HepG2 (cell line): ENCODE measurements at regions not wholly inside any gene's neighbourhood (a gene's known extent, or its start where the extent isn't known, plus 50 kb on each side); places are given as distances from the start of the nearest gene placed in this dataset.
A peak's percentile ranks its signal among the peaks of the same experiment; 100 is the strongest.

Experiments used
- ATAC-seq: fragments of 200-7000 bp; cut with Tn5 transposase; 3 replicates; pipeline ENCODE4 v1.9.1; 2020; ENCODE audit warnings: mild to moderate bottlenecking, moderate library complexity
- BruUV-seq: library from RNA; stranded (reverse); fragments of 400-500 nt; replicated peaks from 2 replicates; lab custom pipeline; 2021; lab: Mats Ljungman, UMichigan
- CTCF ChIA-PET: fragments of 300-600 bp; formaldehyde crosslinking; extraction: SDS; loops from one replicate; lab custom pipeline; 2021; ENCODE audit warnings: low total read pairs, inconsistent platforms, low intra/inter-chr PET ratio; lab: Yijun Ruan, JAX
- POLR2A ChIA-PET: fragments of 350-600 bp; sonication (Branson Sonifier 250); formaldehyde crosslinking; loops from one replicate; lab custom pipeline; 2020; ENCODE audit warnings: antibody characterized with exemption, inconsistent platforms; lab: Yijun Ruan, JAX
- DNase-seq: peaks from one replicate; pipeline ENCODE4 v3.0.0-alpha.2; 2015; ENCODE audit warnings: low spot score
- FAIRE-seq: peaks from 3 replicates; lab custom pipeline; 2011; peaks lifted over from hg19 to GRCh38; lab: Jason Lieb, UNC
- H2AFZ ChIP-seq: one replicate; pipeline ENCODE4 v1.6.1; 2011; ENCODE audit warnings: low read length, inconsistent platforms
- H3K27ac ChIP-seq: fragments of 300-600 bp; 3 replicates; pipeline ENCODE4 v1.8.0; 2011; ENCODE audit warnings: mixed run types, mild to moderate bottlenecking, mixed read lengths, low read length, inconsistent platforms; ENCODE audit not compliant: insufficient read depth; ENCODE audit errors: extremely low read length
- H3K27me3 ChIP-seq, 2 experiments: fragments of 200-600 bp in 1 of 2; 2 replicates in 1 of 2; 3 replicates in 1 of 2; pipeline versions ENCODE4 v1.6.0 to v1.8.0; 2011; ENCODE audit warnings: low read length in 2 of 2, mild to moderate bottlenecking in 2 of 2, moderate library complexity in 2 of 2, inconsistent platforms in 1 of 2; ENCODE audit not compliant: insufficient read depth in 2 of 2, control insufficient read depth in 1 of 2
- H3K36me3 ChIP-seq, 2 experiments: fragments of 200-600 bp in 1 of 2; replicated peaks in 1 of 2; 2 replicates in 1 of 2; 3 replicates in 1 of 2; pipeline versions ENCODE4 v1.5.1 to v1.8.0; 2011; ENCODE audit warnings: low read length in 2 of 2, inconsistent platforms in 1 of 2; ENCODE audit not compliant: insufficient read depth in 2 of 2, control insufficient read depth in 1 of 2
- H3K4me1 ChIP-seq: 2 replicates; pipeline ENCODE4 v1.5.1; 2012; ENCODE audit warnings: low read length, inconsistent platforms; ENCODE audit not compliant: insufficient read depth
- H3K4me2 ChIP-seq: 2 replicates; pipeline ENCODE4 v1.6.0; 2011; ENCODE audit warnings: low read depth, low read length, inconsistent platforms
- H3K4me3 ChIP-seq, 3 experiments: fragments of 200-600 bp in 1 of 3; sonication (generic), shearing (Covaris generic) in 1 of 3; replicated peaks in 1 of 3; 2 replicates each; pipeline ENCODE4 v1.5.1; 2011 to 2016; ENCODE audit warnings: low read length in 3 of 3, inconsistent platforms in 2 of 3, low read depth in 2 of 3, mild to moderate bottlenecking in 2 of 3, control low read depth in 1 of 3, mixed read lengths in 1 of 3; ENCODE audit not compliant: insufficient read depth in 1 of 3
- H3K79me2 ChIP-seq: one replicate; pipeline ENCODE4 v1.6.1; 2011; ENCODE audit warnings: low read length, inconsistent platforms; ENCODE audit not compliant: insufficient read depth
- H3K9ac ChIP-seq: 2 replicates; pipeline ENCODE4 v1.6.0; 2011; ENCODE audit warnings: mild to moderate bottlenecking, low read depth, low read length, inconsistent platforms; ENCODE audit not compliant: insufficient read depth
- H3K9me3 ChIP-seq: 2 replicates; pipeline ENCODE4 v1.5.1; 2012; ENCODE audit warnings: mild to moderate bottlenecking, low read length
- H4K20me1 ChIP-seq: 2 replicates; pipeline ENCODE4 v1.6.0; 2011; ENCODE audit warnings: inconsistent platforms, mild to moderate bottlenecking, low read length, moderate library complexity; ENCODE audit not compliant: insufficient read depth
- ATF7 ChIP-seq, 2 experiments: fragments of 450-650 bp in 1 of 2; sonication (generic) in 1 of 2; formaldehyde crosslinking in 1 of 2; IDR thresholded peaks; 2 replicates each; pipeline versions ENCODE4 v1.4.0 to v1.6.1; 2016 to 2020; ENCODE audit warnings: antibody characterized with exemption in 1 of 2, mild to moderate bottlenecking in 1 of 2, missing genetic modification reagents in 1 of 2
- MATR3 ChIP-seq: sonication (generic); formaldehyde crosslinking; IDR thresholded peaks from 2 replicates; pipeline ENCODE4 v1.4.0; 2020; ENCODE audit warnings: missing genetic modification reagents
- MAZ ChIP-seq, 2 experiments: sonication (generic) in 1 of 2; formaldehyde crosslinking in 1 of 2; IDR thresholded peaks; 2 replicates each; pipeline versions ENCODE4 v1.5.0 to v1.6.1; 2012 to 2020; ENCODE audit warnings: low read depth in 2 of 2, mild to moderate bottlenecking in 2 of 2, borderline replicate concordance in 1 of 2, improper control_type of control experiment in 1 of 2, low read length in 1 of 2, missing genetic modification reagents in 1 of 2, moderate library complexity in 1 of 2
- MTA1 ChIP-seq: sonication (generic); formaldehyde crosslinking; IDR thresholded peaks from 2 replicates; pipeline ENCODE4 v1.4.0; 2020; ENCODE audit warnings: missing genetic modification reagents, mild to moderate bottlenecking, borderline replicate concordance
- NFRKB ChIP-seq: fragments of 450-650 bp; IDR thresholded peaks from 2 replicates; pipeline ENCODE4 v1.6.1; 2017
- PRMT3 ChIP-seq: sonication (generic); formaldehyde crosslinking; IDR thresholded peaks from 2 replicates; pipeline ENCODE4 v1.8.1; 2022; ENCODE audit warnings: low read depth, mild to moderate bottlenecking, moderate library complexity, missing genetic modification reagents, borderline replicate concordance
- PTBP1 ChIP-seq: fragments of 200-400 bp; formaldehyde crosslinking; IDR thresholded peaks from 2 replicates; pipeline ENCODE4 v1.6.1; 2018; ENCODE audit warnings: low read length, low read depth; ENCODE audit not compliant: poor library complexity, severe bottlenecking
- U2AF1 ChIP-seq: fragments of 200-400 bp; formaldehyde crosslinking; optimal IDR thresholded peaks from 2 replicates; pipeline ENCODE3; 2017; ENCODE audit warnings: mild to moderate bottlenecking, low read depth, low read length
- YEATS4 ChIP-seq: sonication (generic); formaldehyde crosslinking; IDR thresholded peaks from 2 replicates; pipeline ENCODE4 v1.4.0; 2020; ENCODE audit warnings: missing genetic modification reagents, borderline replicate concordance
- ZEB1 ChIP-seq: IDR thresholded peaks from 2 replicates; pipeline ENCODE4 v1.6.1; 2012; ENCODE audit warnings: mild to moderate bottlenecking, low read depth, inconsistent platforms; ENCODE audit not compliant: insufficient replicate concordance
- ZNF3 ChIP-seq: IDR thresholded peaks from 2 replicates; pipeline ENCODE4 v1.7.0; 2017; ENCODE audit warnings: inconsistent platforms
- ZNF75D ChIP-seq: sonication (generic); formaldehyde crosslinking; IDR thresholded peaks from 2 replicates; pipeline ENCODE4 v1.8.1; 2023; ENCODE audit warnings: missing genetic modification reagents, mild to moderate bottlenecking, borderline replicate concordance
- WGBS: methylation state at CpG from one replicate; pipeline ENCODE4 v1.1.6; 2017; ENCODE audit warnings: low lambda C conversion rate; 5-methylcytosine and 5-hydroxymethylcytosine counted together
- in situ Hi-C: cut with HindIII; loops from 2 replicates; pipeline ENCODE4 v1.10.0; 2017; ENCODE audit warnings: low pct_unique_long_range_greater_than_20kb; ENCODE audit not compliant: extremely low pct_ligation_motif_present
- intact Hi-C: fragments of 100-400 bp; cut with micrococcal nuclease; formaldehyde crosslinking; loops from one replicate; pipeline ENCODE4 v1.10.0; 2022; ENCODE audit not compliant: unreplicated experiment
- TF ChIP-seq, protein P1 (sequence below): sonication (generic); formaldehyde crosslinking; IDR thresholded peaks from 2 replicates; pipeline ENCODE4 v1.5.1; 2020; ENCODE audit warnings: missing genetic modification reagents, mild to moderate bottlenecking, borderline replicate concordance
- TF ChIP-seq, protein P2 (sequence below): sonication (generic); formaldehyde crosslinking; IDR thresholded peaks from 2 replicates; pipeline ENCODE4 v1.4.0; 2020; ENCODE audit warnings: missing genetic modification reagents
- TF ChIP-seq, protein P3 (sequence below): sonication (generic); formaldehyde crosslinking; IDR thresholded peaks from 2 replicates; pipeline ENCODE4 v1.5.1; 2020; ENCODE audit warnings: mild to moderate bottlenecking, missing genetic modification reagents, moderate library complexity

DNA sequence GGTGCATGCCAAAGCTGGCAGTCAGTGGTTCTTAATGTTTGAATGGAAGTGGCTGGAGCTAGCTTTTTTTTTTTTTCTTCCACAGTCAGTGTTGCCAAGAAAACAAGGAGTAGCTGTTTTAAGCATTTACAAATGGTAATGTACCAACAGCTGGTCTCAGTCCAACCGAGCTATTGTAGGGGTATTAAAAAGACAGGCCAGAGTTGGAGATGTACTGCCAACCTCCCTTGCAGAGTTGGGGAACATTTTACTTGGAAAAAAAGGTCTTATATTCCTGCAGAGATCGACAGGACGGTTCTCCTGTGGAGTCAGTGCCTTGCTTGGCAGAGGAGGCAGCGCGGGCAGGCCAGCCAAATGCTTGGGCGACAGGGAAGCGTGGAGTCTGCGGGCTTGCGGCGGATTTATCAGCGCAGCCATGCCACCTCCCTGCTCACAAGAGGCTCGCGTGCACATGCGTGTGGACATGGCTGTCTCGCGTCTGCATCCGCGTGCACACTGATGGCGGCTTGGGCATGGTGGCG, 338.1 kb downstream of the RPS6KC1 start:
- CTCF ChIA-PET = no interaction called here
- H3K9ac ChIP-seq = no peak overlapping the region
- no peaks in the 10 kb centered on the region for H3K79me2 ChIP-seq
- H4K20me1 ChIP-seq = no peaks in the 10 kb centered on the region
- H3K4me1 ChIP-seq = peaks cover 98% of the 10 kb centered on the region
- ATAC-seq (no peak), FAIRE-seq (no peak), DNase-seq (no peak)
- H3K4me2 ChIP-seq = no peak overlapping the region
- no peaks in the 10 kb centered on the region for H3K27me3 ChIP-seq
- no TSS peak for BruUV-seq
- H3K27ac ChIP-seq = no peak overlapping the region
- in situ Hi-C loops = no loop called here
- intact Hi-C loops = no loop called here
- POLR2A ChIA-PET = interaction anchor here (1.7 kb wide), 1 partner anchor 17 kb away, joined by 5 read pairs; no protein-coding TSS in a partner anchor
- H3K36me3 ChIP-seq = no peaks in the 10 kb centered on the region
- H3K4me3 ChIP-seq = no peak overlapping the region
- WGBS = 98% methylated on average over 12 of the region's 20 CpGs
- H2AFZ ChIP-seq = no peak overlapping the region
- no peaks in the 10 kb centered on the region for H3K9me3 ChIP-seq
- TF ChIP-seq ZNF3 (CRISPR knock-in tag) (no peak), PRMT3 (CRISPR knock-in tag) (no peak), U2AF1 (no peak), ZEB1 (no peak), PTBP1 (no peak), MTA1 (CRISPR knock-in tag) (peak; percentile 41; the same call in 1 of the 2 replicates), MAZ (IDR thresholded peaks at IDR 0.05; ENCODE audit: borderline replicate concordance, low read depth, low read length) (no peak), MAZ (CRISPR knock-in tag; IDR thresholded peaks at IDR 0.05; ENCODE audit: low read depth) (no peak), YEATS4 (CRISPR knock-in tag) (no peak), NFRKB (no peak), MATR3 (CRISPR knock-in tag) (no peak), ZNF75D (CRISPR knock-in tag) (no peak), ATF7 (IDR thresholded peaks at IDR 0.05) (no peak), ATF7 (CRISPR knock-in tag; IDR thresholded peaks at IDR 0.05) (no peak)
- TF ChIP-seq, protein P1, sequence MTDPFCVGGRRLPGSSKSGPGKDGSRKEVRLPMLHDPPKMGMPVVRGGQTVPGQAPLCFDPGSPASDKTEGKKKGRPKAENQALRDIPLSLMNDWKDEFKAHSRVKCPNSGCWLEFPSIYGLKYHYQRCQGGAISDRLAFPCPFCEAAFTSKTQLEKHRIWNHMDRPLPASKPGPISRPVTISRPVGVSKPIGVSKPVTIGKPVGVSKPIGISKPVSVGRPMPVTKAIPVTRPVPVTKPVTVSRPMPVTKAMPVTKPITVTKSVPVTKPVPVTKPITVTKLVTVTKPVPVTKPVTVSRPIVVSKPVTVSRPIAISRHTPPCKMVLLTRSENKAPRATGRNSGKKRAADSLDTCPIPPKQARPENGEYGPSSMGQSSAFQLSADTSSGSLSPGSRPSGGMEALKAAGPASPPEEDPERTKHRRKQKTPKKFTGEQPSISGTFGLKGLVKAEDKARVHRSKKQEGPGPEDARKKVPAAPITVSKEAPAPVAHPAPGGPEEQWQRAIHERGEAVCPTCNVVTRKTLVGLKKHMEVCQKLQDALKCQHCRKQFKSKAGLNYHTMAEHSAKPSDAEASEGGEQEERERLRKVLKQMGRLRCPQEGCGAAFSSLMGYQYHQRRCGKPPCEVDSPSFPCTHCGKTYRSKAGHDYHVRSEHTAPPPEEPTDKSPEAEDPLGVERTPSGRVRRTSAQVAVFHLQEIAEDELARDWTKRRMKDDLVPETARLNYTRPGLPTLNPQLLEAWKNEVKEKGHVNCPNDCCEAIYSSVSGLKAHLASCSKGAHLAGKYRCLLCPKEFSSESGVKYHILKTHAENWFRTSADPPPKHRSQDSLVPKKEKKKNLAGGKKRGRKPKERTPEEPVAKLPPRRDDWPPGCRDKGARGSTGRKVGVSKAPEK = no peak
- TF ChIP-seq, protein P2, sequence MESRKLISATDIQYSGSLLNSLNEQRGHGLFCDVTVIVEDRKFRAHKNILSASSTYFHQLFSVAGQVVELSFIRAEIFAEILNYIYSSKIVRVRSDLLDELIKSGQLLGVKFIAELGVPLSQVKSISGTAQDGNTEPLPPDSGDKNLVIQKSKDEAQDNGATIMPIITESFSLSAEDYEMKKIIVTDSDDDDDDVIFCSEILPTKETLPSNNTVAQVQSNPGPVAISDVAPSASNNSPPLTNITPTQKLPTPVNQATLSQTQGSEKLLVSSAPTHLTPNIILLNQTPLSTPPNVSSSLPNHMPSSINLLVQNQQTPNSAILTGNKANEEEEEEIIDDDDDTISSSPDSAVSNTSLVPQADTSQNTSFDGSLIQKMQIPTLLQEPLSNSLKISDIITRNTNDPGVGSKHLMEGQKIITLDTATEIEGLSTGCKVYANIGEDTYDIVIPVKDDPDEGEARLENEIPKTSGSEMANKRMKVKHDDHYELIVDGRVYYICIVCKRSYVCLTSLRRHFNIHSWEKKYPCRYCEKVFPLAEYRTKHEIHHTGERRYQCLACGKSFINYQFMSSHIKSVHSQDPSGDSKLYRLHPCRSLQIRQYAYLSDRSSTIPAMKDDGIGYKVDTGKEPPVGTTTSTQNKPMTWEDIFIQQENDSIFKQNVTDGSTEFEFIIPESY (CRISPR knock-in tag) = 0 out of 2 replicates have a peak, but pooled peaks have one; percentile 21
- TF ChIP-seq, protein P3, sequence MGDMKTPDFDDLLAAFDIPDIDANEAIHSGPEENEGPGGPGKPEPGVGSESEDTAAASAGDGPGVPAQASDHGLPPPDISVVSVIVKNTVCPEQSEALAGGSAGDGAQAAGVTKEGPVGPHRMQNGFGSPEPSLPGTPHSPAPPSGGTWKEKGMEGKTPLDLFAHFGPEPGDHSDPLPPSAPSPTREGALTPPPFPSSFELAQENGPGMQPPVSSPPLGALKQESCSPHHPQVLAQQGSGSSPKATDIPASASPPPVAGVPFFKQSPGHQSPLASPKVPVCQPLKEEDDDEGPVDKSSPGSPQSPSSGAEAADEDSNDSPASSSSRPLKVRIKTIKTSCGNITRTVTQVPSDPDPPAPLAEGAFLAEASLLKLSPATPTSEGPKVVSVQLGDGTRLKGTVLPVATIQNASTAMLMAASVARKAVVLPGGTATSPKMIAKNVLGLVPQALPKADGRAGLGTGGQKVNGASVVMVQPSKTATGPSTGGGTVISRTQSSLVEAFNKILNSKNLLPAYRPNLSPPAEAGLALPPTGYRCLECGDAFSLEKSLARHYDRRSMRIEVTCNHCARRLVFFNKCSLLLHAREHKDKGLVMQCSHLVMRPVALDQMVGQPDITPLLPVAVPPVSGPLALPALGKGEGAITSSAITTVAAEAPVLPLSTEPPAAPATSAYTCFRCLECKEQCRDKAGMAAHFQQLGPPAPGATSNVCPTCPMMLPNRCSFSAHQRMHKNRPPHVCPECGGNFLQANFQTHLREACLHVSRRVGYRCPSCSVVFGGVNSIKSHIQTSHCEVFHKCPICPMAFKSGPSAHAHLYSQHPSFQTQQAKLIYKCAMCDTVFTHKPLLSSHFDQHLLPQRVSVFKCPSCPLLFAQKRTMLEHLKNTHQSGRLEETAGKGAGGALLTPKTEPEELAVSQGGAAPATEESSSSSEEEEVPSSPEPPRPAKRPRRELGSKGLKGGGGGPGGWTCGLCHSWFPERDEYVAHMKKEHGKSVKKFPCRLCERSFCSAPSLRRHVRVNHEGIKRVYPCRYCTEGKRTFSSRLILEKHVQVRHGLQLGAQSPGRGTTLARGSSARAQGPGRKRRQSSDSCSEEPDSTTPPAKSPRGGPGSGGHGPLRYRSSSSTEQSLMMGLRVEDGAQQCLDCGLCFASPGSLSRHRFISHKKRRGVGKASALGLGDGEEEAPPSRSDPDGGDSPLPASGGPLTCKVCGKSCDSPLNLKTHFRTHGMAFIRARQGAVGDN = peak; percentile 23; the same call in 1 of the 2 replicates
